DOHH2 (cell line): ENCODE measurements at regions not wholly inside any gene's neighbourhood (a gene's known extent, or its start where the extent isn't known, plus 50 kb on each side); places are given as distances from the start of the nearest gene placed in this dataset.

Experiments
- CTCF ChIP-seq: fragments of 200-600 bp; sonication (generic); IDR thresholded peaks from one replicate; pipeline ENCODE4 v1.5.1; 2014; ENCODE audit warnings: antibody characterized with exemption, mild to moderate bottlenecking, low read depth, low read length; ENCODE audit not compliant: poor library complexity, severe bottlenecking
- EZH2phosphoT487 ChIP-seq: fragments of 200-600 bp; sonication (generic); IDR thresholded peaks from 2 replicates; pipeline ENCODE4 v1.6.1; 2017; ENCODE audit warnings: borderline replicate concordance, mild to moderate bottlenecking, antibody characterized with exemption, low read length, moderate library complexity, mixed read lengths

DNA sequence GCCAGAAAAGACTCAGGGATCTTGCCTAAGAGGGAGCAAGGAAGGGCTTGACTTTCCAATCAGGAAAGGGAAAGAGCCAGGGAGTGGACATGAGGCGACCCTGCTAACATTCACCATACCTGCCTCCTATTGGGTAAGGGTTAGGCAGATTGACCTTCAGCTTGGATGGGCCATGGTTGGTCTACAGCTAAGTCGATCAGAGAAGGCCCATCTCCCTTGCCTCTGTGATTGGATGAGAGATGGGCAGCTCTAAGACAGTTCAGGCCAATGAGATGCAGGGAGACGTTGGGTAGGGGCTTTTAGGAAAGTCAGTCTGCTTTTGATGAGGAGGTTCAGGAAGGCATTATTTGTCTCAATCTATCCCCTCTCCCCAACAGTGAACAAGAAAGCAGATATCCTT, 135.0 kb upstream of the STC2 start:
- TF ChIP-seq CTCF (no peak), EZH2phosphoT487 (no peak)
